Hippocampal formation (tissue), 2 donors: ENCODE measurements at regions not wholly inside any gene's neighbourhood (a gene's known extent, or its start where the extent isn't known, plus 50 kb on each side); places are given as distances from the start of the nearest gene placed in this dataset.

Experiments
- DNase-seq, 2 donors: peaks; one replicate each; lab custom pipeline; 2025; lab: John Stamatoyannopoulos, UW

DNA sequence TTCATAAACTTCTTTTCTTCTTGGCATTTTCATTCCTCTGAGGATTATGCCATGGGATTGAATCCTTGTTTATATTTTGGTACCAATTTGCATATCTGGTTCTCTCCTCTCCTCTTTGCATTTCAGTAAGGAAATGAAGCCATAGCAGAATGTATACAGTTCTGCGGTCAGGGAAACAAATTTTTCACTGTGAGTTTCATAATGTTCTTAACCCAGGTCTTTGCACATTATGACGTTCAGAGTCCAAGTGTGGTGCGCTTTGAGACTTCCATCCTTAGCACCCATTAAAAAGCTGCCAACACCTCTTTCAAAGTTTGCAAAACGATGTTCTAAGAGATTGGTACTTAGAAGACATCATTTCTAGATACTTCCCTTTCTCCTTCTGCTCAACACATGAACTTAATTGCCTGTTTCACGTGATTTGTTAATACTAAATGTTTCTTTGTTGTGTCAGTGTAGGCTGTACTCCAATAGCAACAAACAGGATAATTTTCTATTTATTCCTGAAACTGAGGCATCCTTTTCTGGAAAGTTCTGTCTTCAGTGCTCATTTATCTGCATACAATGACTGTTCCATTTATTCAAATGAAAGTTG lies 953.1 kb upstream of the NR2F2 start:
- DNase-seq: no peak

DNA sequence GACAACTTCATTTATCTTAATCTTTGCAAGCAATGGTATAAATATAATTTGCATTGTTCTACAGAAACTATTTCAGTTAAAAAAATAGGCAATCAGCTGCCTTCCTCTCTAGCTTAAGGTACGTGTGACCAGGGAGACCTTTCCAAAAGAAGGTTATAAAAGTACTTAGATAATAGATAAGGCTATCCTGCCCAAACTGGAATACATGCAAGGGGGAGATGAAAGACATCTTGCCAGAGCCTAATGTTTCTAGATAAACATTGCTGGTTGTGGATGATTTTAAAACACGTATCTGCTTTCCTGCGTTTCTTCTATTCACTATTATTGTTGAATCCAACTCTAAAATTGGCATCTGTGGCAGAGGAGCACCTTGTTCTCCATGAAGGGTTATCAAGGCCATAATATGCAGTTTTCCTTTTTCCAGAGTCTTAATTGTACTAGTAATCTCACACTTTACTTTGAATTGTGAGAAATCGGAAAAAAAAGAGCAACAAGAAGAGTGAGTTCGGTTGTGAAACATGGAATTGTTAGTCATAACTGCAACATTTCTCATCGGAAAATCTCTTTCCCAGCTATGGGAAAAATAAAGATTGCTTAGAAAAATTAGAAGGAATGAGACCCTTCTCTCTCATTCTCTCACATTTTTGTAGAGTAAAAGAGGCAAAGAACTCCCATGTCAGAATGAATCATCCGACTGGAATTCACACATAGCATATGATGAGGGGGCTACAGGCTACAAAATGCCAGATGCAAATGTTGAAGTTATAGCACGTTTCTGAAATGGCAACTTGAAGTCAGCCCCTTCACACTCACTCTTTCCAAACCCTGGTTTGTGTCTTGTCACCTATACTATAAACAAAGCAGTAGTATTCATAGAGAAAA lies 936.1 kb upstream of the NR2F2 start:
- DNase-seq: no peak

DNA sequence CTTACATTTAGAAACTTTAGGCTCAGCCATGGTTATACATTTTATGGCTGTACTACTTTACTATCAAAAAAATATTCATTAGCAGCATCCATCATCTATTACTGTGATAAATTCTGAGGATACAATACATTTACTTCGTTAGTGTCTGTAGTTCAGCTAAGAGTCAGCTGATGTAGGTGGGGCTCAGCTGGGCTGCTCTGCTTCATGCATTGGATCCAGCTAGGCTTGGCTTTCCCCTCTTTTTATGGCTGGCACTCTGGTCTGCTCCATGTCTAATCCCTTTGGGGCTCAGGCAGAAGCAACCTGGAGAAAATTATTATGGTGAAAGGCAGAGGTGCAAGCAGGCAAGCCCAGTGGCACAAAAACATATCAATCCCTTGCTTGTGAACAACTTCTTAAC lies 930.1 kb upstream of the NR2F2 start:
- no peak for DNase-seq

DNA sequence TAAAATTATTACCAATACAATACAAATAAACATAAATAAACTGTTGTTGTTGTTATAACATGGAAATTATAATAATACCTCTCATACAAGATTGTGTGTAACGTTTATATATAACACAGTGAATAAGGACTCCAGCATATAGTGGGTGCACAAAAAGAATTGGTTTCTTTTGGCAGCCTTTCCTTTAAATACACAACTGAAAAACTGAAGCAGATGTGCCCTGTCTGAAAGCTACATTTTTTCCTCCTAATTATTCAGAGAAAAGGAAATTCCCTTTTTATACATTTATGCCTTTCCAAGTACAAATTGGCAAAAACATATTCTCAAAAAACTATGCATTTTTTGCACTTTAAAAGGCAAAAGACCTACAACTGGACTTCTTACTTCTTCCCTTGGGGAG lies 928.9 kb upstream of the NR2F2 start:
- no peak for DNase-seq

DNA sequence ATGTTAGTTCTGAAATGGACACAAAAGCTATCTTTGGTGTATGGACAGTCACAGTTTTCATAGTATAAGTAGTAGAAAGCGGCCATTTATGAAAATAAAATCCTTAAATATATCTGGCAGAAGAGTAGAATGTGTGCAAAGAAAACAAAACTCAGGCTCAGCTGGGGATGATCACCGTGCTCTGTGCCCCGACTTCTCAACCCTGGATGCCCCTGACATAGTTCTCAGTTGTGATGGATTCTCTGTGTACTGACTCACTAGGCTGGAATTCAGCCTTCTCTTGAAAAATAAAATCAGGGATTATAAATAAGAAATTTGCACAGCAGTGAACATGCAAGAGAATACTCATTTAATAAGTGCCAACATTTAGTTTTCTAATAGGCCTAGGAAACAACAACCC lies 925.1 kb upstream of the NR2F2 start:
- no peak for DNase-seq

DNA sequence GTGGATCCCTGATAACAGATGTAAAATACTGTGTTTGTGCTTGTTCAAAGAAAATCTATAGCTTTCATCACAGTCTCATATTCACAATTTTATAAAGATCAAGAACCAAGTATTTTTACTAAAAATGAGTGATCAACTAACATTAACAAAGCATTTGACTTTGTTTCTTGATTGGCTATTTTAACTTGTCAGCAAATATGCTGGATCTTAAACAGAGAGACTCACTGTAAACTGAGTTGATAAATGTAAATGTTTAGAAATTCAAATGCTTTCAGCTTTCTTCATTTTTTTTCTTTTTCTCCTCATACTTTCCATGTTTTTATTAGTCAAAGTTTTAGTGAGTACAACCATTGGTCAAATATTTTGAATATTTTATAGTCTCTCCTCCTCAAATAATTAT lies 923.0 kb upstream of the NR2F2 start:
- no peak for DNase-seq

DNA sequence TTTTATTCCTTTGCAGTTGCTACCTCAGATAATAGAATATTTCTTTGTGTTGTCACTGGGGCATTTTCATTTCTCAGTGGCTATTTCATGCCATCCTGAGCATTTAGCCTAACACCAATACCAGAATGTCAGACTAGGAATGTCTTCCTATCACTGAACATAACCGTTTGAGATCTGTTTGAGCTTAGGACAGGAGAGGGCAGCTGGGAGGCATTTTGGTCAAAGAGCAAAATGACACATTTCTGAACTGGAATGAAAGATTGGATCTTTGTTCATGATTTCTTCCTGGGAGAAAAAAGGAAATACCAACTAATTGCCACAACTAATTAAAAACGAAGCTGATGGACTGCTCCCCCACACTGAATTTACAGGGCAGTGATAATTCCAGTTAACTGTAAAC lies 921.3 kb upstream of the NR2F2 start:
- DNase-seq: no peak

DNA sequence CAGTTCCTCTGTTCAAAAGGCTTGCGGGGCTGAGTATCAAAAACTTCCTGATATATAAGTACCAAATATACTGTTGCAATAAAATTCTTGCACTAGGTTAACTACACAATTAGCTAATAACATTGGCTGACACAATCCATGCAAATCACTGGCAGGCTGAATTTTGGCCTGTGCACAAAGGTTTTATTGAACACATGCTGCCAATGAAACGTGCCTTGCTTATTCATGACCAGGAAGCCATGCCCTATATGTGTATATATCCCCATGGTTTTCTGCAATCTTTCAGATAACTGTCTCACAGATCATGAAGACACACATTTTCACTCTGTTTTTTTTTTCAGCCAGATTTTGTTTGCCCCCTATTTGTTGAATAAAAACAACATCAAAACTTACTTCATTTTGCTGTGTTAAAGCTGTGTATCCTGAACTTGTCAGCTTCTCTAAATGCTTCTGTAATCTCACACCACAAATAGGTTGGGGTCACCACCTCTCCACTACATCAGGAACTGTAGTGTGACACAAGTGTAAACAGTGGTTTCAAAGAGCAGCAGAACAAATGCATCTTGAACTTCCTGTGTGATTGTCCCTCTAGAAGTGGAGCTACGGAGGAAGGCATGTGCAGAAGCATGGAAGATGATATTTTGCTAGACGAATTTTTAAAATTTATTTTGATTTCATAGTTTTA lies 920.7 kb upstream of the NR2F2 start:
- peak in 1 of 2 donors; percentile 1 for DNase-seq

DNA sequence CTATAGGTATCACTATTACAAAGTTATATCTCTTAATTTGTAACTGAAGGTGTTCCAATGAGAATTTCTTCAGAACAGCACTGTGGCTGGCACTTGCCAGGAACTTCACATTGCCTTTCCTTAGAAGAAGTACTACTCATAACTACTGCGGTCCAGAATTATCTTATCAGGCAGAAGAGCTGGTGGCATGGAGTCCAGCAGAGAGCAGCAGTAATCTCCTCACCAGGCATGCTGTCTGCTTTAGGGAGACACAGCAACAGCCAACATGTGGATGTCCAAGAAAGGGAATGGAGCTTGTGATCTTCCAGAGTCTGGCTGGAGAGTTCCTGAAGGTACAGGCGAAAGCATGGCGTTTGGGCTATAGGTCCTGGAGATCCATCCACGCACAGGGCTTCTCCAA lies 919.7 kb upstream of the NR2F2 start:
- no peak for DNase-seq

DNA sequence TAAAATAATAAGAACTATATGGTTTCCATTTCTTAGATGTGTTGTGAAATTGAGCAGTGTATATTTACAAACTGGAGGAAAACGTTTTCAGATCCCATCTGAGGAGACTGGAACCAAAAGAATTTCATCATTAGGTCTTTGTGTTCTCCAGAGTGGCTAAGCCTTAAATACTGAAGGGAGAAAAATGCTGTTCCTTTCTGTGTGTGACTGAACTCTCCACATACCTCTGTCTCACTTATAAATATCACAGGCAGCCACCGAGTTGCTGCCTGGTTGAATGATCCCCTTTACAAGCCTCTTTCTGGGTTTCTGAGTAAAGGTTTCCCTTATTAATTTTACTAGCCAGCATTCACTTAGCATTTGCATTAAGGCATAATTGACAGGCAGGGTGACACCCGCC lies 913.9 kb upstream of the NR2F2 start:
- no peak for DNase-seq

DNA sequence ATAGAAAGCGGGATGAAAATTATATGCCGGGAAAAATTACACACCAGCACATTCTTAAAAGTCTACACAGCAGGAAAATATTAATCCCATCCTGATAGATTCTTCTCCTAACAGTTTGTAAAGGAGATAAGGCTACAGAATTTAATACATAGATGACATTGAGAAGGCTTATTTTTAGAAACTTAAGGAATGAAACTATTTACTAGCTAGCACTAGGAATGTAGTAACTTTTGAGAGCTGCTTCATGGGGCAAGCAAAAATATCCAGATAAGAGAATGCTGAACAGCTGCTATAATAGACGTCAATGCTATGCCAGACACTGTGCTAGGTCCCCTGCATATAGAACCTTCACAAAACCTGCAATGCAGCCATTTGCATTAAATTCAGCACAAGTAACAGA lies 912.7 kb upstream of the NR2F2 start:
- DNase-seq: no peak

DNA sequence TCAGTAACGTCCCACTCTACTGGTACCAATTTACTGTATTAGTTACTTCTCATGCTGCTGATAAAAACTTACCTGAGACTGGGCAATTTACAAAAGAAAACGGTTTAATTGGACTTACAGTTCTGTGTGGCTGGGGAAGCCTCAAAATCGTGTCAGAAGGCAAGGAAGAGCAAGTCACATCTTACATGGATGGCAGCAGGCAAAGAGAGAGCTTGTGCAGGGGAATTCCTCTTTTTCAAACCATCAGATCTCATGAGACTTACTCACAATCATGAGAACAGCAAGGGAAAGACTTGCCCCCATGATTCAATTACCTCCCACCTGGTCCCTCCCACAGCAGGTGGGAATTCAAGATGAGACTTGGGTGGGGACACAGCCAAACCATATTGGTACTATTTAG lies 908.2 kb upstream of the NR2F2 start:
- no peak for DNase-seq

DNA sequence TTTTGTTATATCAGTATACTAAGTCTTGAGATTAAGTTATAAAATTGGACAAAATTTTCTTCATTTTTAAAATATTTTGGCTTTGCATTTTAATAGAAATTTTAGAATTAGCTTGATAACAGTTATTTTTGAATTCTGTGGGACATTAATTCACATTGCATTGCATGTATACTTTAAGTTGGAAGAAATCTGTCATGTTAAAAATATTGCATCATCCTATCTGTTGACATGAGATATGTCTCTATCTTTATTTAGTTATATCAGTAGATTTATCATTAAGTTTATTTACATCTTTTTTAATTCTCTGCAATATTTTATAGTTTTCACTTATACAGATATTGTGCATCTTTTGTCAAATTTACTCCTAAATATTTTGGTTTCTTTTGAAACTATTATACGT lies 904.6 kb upstream of the NR2F2 start:
- DNase-seq: no peak

DNA sequence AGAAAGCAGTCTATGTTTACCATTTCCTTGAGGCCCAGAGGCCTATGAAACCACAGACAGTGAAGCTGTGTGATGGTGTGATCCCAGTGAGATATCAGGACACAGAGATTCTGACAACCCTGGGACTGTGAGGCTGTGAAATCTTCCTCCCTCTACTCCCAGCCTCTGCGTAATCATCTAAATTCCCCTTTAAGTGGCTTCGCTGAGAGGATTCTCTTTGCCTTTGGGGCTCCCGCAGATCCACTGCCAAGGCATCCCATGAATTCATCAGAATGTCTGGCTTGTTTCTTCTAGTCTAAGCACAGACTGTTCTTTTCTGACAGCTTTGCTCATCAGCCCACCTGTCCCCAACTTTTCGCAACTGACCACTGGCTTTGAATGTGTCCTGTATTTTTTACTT lies 901.2 kb upstream of the NR2F2 start:
- no peak for DNase-seq

DNA sequence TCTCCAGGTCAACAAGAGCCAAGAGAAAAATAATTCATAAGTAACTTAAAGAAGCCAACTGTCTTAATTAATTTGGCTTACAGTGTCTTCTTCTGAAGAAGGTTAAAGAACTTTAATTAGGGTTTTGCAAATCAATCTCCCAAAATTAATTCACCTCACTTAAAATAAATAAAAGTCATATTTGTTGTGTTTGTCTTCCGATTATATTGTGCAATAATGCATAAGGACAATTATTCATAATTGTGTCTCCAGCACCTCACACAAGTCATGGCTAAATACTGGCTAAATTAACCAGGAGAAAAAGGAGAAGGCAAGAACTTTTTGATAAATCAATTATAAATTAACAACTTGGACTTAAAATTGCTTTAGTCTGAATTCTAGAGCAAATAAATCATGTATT lies 899.0 kb upstream of the NR2F2 start:
- DNase-seq: no peak

DNA sequence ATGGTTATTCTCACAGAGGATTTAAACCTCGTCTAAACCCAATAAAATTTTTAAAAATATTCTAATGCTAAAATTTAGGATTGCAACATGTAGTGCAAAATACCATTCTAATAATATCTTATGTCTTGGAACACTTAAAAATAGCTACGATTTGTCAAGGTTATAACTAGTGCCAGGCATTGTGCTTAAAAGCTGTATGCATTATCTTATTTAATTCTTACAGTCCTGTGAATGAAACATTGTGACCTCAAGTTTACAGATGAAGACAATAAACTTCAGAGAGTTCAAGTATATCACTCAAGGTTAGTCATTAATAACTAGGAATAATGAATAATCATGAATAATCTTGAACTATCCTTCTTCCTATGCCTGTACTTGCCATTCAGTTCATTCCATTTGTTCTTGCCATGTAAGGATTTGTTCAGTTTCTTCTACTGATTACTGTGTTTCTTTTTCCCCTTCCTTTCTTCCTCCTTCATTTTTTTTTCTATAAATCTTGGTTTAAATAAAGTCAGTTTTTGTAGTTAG lies 897.6 kb upstream of the NR2F2 start:
- DNase-seq: no peak

DNA sequence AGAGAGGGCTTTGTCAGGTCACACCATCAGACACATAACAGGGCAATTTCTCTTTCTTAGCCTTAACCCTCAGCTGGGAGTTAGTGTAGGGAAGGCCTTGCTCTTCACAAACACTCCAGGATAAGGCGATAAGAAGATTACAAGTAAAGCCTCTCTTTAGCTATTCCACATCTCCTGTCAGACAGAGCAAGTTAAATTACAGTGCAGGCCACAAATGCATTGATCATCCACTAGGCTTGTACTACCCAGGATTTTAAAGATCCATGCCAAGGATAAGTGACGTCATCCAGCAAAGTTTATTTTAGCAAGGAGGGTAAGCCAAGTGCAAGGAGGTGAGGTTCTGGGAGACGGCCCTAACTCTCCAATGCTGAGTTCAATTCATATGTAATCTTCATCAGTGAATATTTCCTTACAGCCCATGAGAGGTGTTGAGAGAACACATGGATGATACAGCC lies 890.6 kb upstream of the NR2F2 start:
- no peak for DNase-seq

DNA sequence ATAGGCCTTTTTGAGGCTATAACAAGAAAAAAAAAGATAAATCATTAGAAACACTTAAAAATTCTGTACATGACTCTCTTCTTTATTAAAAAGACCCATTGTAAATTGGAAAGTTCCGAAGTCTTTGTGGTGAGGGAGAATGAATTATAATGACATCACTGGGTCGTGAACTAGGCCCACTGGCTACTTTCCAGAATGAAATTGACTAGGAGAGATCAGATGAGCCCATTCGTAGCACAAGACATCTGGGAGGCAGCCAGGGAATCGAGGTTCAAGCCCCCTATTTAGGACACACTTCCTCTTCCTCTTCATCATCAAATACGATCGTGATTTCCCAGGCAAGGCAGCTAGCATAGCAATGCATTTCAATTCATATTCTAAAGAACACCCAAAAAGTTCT lies 889.8 kb upstream of the NR2F2 start:
- DNase-seq: no peak

DNA sequence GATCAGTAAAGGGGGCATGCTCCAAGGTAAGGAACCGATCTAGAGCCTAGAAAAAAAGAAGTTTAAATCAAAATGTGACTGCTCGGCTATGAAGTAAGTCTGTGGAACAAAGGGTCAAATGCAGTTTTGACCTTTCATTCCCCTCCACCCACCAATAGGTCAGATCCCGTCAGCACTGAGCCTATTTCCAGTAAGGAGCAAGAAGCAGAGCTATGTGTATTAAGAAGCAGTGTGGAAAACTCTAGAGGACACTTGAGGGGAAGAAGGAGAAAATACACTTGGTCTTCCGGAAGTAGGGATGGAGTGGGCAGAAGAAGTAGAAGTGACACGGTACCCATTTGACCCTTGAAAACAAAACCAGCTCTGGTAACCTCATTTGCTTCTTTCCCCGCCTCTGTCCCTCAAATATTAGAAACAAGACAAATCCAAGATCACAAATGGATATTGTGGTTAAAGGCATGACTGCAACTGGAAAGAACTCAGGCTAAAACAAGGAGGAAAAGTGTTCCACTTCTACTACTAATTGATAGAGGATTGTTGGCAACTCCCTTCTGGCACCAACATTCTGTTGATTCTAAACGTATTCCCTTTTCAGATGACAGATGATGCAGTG lies 888.3 kb upstream of the NR2F2 start:
- DNase-seq: no peak

DNA sequence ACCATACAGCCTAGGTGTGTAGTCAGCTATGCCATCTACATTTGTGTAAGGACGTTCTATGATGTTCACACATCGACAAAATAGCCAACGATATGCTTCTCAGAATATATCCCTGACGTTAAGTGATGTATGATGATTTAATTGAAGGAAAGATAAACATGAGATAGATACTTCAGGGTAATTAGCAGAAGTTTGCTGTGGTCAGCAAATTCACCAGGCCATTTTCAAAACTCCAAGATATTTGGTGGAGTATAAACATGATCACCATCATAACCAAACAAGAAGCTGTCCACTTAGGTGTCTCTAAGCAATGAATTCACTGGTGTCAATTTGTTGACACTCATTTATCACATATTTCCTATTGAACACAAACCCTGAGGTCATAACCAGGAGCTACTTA lies 885.6 kb upstream of the NR2F2 start:
- no peak for DNase-seq

DNA sequence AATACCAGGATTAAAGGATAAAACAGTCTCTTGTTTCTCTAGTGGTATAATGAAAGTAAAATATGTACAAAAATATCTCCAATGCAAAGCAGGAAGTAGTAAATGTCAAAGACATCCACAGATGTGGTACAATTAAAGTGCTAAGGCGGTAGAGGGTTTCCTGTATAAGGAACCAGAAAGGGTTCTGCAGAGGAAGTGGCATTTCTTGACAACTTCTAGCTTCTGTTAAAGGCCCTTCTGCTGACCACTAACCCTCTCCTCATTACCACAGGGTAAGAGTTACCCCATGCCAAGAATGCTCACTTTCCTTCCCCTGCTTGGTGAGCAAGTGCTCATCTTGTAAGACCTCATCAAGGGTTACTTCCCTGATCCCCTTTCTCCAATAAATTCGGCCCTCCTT lies 883.6 kb upstream of the NR2F2 start:
- no peak for DNase-seq

DNA sequence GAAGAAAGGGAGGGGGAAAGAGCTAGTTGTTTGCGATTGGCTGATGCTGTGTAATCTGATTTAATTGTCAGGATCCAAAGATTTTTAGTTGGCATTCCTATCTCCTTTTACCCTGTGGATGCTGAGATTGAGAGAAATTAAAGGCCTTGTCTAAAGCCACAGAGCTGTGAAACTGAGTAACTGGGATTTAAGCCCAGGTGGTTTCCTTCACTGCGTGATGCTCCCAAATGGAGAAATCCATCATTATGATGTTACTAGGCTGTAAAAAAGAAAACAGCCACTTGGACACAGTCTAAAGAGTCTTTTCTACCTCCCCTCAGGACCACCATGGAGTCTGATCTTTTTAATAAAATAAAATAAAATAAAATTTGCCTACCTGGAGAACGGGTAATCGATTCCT lies 883.0 kb upstream of the NR2F2 start:
- DNase-seq: no peak
